ENCODE measurements at regions not wholly inside any gene's neighbourhood (a gene's known extent, or its start where the extent isn't known, plus 50 kb on each side); places are given as distances from the start of the nearest gene placed in this dataset.

DNA sequence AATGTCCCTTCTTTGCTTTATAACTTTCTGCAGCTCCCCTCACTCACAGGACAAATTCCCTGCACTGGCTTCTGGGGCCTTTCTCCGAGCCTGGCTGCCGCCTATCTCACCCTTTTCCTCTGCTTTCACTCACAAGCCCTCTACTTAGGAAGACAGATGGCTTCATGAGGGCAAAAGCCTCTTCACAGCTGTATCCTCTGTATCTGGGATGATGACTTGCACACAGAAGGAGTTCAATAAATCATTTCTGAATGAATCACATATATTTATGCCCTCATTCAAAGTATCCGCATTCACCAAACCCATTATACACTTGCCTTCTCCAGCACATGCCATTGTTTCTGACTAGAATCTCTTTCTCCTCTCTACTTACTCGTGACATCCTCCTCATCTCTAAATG is 159.0 kb upstream of the RIPOR2 start:
- peaks cover 6 to 38% (median 12%) of the 10 kb centered on the region in 4 experiments for H3K4me1 ChIP-seq (ENCODE audit: control extremely low read depth in 1 of 4, control insufficient read depth in 4 of 4, insufficient read depth in 4 of 4, low read length in 3 of 4)
- POLR2A ChIA-PET, result no interaction called here

DNA sequence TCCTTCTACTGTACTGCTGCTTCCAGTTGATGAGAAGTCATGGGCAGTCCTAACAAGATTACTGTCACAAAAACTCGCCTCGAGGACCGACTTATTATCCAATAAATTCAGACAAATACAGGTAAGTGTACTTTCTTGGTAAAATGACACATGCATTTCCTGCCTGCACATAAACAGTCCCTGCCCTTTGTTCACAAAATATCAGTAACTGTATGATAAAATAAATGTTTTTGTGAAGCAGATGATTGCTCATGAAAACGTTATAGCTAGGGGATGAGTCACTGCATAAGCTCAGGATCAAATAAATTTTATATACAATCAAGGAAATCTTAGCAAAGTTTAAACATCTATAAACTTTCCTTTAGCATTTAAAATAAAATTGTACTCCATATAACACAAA is 164.5 kb upstream of the RIPOR2 start:
- Histone ChIP-seq H3K27ac (ENCODE audit: insufficient read depth in 1 of 2, low read depth in 1 of 2, low read length in 2 of 2, poor library complexity in 1 of 2, severe bottlenecking in 2 of 2) (no peak overlapping the region), H3K4me1 (ENCODE audit: control extremely low read depth in 1 of 4, control insufficient read depth in 4 of 4, insufficient read depth in 4 of 4, low read length in 3 of 4) (peaks cover 0 to 6% (median under 1%) of the 10 kb centered on the region in 4 experiments), H3K9me3 (ENCODE audit: control extremely low read depth in 1 of 5, control insufficient read depth in 4 of 5, insufficient read depth in 2 of 5, low read depth in 1 of 5, low read length in 4 of 5) (no peaks in the 10 kb centered on the region), H3K27me3 (replicated peaks in 2 of 5; ENCODE audit: control insufficient read depth in 4 of 5, insufficient read depth in 5 of 5, low read length in 4 of 5) (no peaks in the 10 kb centered on the region), H3K4me3 (ENCODE audit: control insufficient read depth in 1 of 7, extremely low read depth in 1 of 7, insufficient read depth in 4 of 7, low read depth in 2 of 7, low read length in 6 of 7) (no peak overlapping the region), H3K36me3 (ENCODE audit: control insufficient read depth in 4 of 4, insufficient read depth in 4 of 4, low read length in 3 of 4) (peaks cover 6 to 65% (median 43%) of the 10 kb centered on the region in 4 experiments)
- CTCF ChIA-PET, result interaction anchor here (0.7 to 1.4 kb wide), 2 partner anchors 13 to 28 kb away, joined by 3 to 4 read pairs; no protein-coding TSS in a partner anchor
- no peak for DNase-seq
- POLR2A ChIA-PET, result no interaction called here
- WGBS (ENCODE audit: insufficient coverage), result no CpG with 5 or more reads among the region's 4 CpGs

More for the DNA sequence above, 159.0 kb upstream of the RIPOR2 start:
- Histone ChIP-seq H3K27me3 (replicated peaks in 2 of 5; ENCODE audit: control insufficient read depth in 4 of 5, insufficient read depth in 5 of 5, low read length in 4 of 5) (no peaks in the 10 kb centered on the region), H3K36me3 (ENCODE audit: control insufficient read depth in 4 of 4, insufficient read depth in 4 of 4, low read length in 3 of 4) (peaks cover 12 to 70% (median 53%) of the 10 kb centered on the region in 4 experiments), H3K9me3 (ENCODE audit: control extremely low read depth in 1 of 5, control insufficient read depth in 4 of 5, insufficient read depth in 2 of 5, low read depth in 1 of 5, low read length in 4 of 5) (no peaks in the 10 kb centered on the region), H3K27ac (ENCODE audit: insufficient read depth in 1 of 2, low read depth in 1 of 2, low read length in 2 of 2, poor library complexity in 1 of 2, severe bottlenecking in 2 of 2) (no peak overlapping the region), H3K4me3 (ENCODE audit: control insufficient read depth in 1 of 7, extremely low read depth in 1 of 7, insufficient read depth in 4 of 7, low read depth in 2 of 7, low read length in 6 of 7) (peak overlapping the region in 1 of 7 experiments; percentile 14)
- CTCF ChIA-PET, result interaction anchor here (0.8 to 1.6 kb wide), 6 partner anchors 14 to 103 kb away, joined by 3 to 5 read pairs (median 3); no protein-coding TSS in a partner anchor
- peak; percentile 57 to 95 (median 93) for DNase-seq
- WGBS (ENCODE audit: insufficient coverage), result 13% methylated on average over 3 of the region's 4 CpGs

GRCh38 chr6:25103603-25104002 is 167.8 kb upstream of the RIPOR2 start:
- Histone ChIP-seq H3K36me3 (ENCODE audit: control insufficient read depth in 4 of 4, insufficient read depth in 4 of 4, low read length in 3 of 4) (peaks cover 27 to 76% (median 55%) of the 10 kb centered on the region in 4 experiments), H3K9me3 (ENCODE audit: control extremely low read depth in 1 of 5, control insufficient read depth in 4 of 5, insufficient read depth in 2 of 5, low read depth in 1 of 5, low read length in 4 of 5) (no peaks in the 10 kb centered on the region), H3K27ac (ENCODE audit: insufficient read depth in 1 of 2, low read depth in 1 of 2, low read length in 2 of 2, poor library complexity in 1 of 2, severe bottlenecking in 2 of 2) (no peak overlapping the region), H3K4me1 (ENCODE audit: control extremely low read depth in 1 of 4, control insufficient read depth in 4 of 4, insufficient read depth in 4 of 4, low read length in 3 of 4) (no peaks in the 10 kb centered on the region), H3K4me3 (ENCODE audit: control insufficient read depth in 1 of 7, extremely low read depth in 1 of 7, insufficient read depth in 4 of 7, low read depth in 2 of 7, low read length in 6 of 7) (no peak overlapping the region), H3K27me3 (replicated peaks in 2 of 5; ENCODE audit: control insufficient read depth in 4 of 5, insufficient read depth in 5 of 5, low read length in 4 of 5) (no peaks in the 10 kb centered on the region)
- DNase-seq, result no peak
- POLR2A ChIA-PET, result no interaction called here
- WGBS (ENCODE audit: insufficient coverage), result 94% methylated on average over 3 of the region's 3 CpGs
- CTCF ChIA-PET, result no interaction called here

DNA sequence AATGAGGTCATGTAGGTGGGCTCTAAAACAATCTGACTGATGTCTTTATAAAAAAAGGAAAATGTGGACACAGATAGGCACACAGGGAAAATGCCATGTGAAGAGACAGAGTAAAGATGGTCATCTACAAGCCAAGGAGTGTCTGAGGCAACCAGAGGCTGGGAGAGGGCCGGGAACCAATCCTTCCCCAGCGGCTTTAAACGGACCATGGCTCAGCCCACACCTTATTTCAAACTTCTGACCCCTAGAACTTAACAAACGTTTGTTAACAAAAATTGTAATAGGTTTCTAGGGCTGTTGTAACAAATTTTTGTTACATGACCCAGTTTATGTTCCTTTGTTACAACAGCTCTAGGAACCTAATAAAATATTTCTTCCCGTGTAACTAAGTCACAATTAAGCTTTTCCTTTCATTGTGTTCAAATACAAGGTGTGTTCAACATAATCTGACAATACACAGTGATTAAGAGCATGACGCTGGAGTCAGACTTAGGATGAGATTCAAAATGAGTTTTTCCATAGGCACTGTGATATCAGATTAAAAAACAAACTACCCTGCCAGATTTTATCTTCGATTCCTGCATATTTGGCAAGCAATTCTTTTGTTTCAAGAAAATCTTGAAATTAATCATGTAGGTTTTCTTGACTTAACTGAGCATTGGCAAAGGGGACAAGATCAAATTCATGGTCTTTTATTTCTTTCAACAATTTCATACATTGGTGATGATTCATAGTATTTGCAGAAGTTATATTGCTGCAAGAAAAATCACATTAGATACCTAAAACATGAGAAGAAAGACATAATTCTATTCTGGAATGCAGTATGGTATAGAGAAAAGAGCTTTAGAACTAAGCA is 169.5 kb upstream of the RIPOR2 start:
- no peak for DNase-seq
- 100% methylated on average over 1 of the region's 7 CpGs for WGBS (ENCODE audit: insufficient coverage)
- Histone ChIP-seq H3K4me1 (ENCODE audit: control extremely low read depth in 1 of 4, control insufficient read depth in 4 of 4, insufficient read depth in 4 of 4, low read length in 3 of 4) (no peaks in the 10 kb centered on the region), H3K4me3 (ENCODE audit: control insufficient read depth in 1 of 7, extremely low read depth in 1 of 7, insufficient read depth in 4 of 7, low read depth in 2 of 7, low read length in 6 of 7) (no peak overlapping the region), H3K27ac (ENCODE audit: insufficient read depth in 1 of 2, low read depth in 1 of 2, low read length in 2 of 2, poor library complexity in 1 of 2, severe bottlenecking in 2 of 2) (no peak overlapping the region), H3K36me3 (ENCODE audit: control insufficient read depth in 4 of 4, insufficient read depth in 4 of 4, low read length in 3 of 4) (peaks cover 36 to 81% (median 60%) of the 10 kb centered on the region in 4 experiments), H3K27me3 (replicated peaks in 2 of 5; ENCODE audit: control insufficient read depth in 4 of 5, insufficient read depth in 5 of 5, low read length in 4 of 5) (no peaks in the 10 kb centered on the region), H3K9me3 (ENCODE audit: control extremely low read depth in 1 of 5, control insufficient read depth in 4 of 5, insufficient read depth in 2 of 5, low read depth in 1 of 5, low read length in 4 of 5) (peaks cover 0 to 1% (median 0%) of the 10 kb centered on the region in 5 experiments)
- ChIA-PET POLR2A (interaction anchor here (1.2 kb wide), 1 partner anchor 33 kb away, joined by 3 read pairs; no protein-coding TSS in a partner anchor), CTCF (interaction anchor here (1.8 kb wide), 1 partner anchor 16 kb away, joined by 5 read pairs; no protein-coding TSS in a partner anchor)

GRCh38 chr6:25107218-25107617 is 171.5 kb upstream of the RIPOR2 start:
- ChIA-PET POLR2A (interaction anchor here (1.0 kb wide), 1 partner anchor 72 kb away, joined by 3 read pairs; no protein-coding TSS in a partner anchor), CTCF (no interaction called here)
- WGBS (ENCODE audit: insufficient coverage), result 100% methylated on average over 1 of the region's 2 CpGs

GRCh38 chr6:25111782-25112181 is 167.4 kb upstream of the CARMIL1 start:
- no peak for DNase-seq
- no CpG with 5 or more reads among the region's 1 CpG for WGBS (ENCODE audit: insufficient coverage)
- Histone ChIP-seq H3K4me3 (ENCODE audit: control insufficient read depth in 1 of 7, extremely low read depth in 1 of 7, insufficient read depth in 4 of 7, low read depth in 2 of 7, low read length in 6 of 7) (no peak overlapping the region), H3K27me3 (replicated peaks in 2 of 5; ENCODE audit: control insufficient read depth in 4 of 5, insufficient read depth in 5 of 5, low read length in 4 of 5) (no peaks in the 10 kb centered on the region), H3K4me1 (ENCODE audit: control extremely low read depth in 1 of 4, control insufficient read depth in 4 of 4, insufficient read depth in 4 of 4, low read length in 3 of 4) (peaks cover 0 to 7% (median 0%) of the 10 kb centered on the region in 4 experiments), H3K36me3 (ENCODE audit: control insufficient read depth in 4 of 4, insufficient read depth in 4 of 4, low read length in 3 of 4) (peaks cover 37 to 88% (median 72%) of the 10 kb centered on the region in 4 experiments), H3K27ac (ENCODE audit: insufficient read depth in 1 of 2, low read depth in 1 of 2, low read length in 2 of 2, poor library complexity in 1 of 2, severe bottlenecking in 2 of 2) (no peak overlapping the region), H3K9me3 (ENCODE audit: control extremely low read depth in 1 of 5, control insufficient read depth in 4 of 5, insufficient read depth in 2 of 5, low read depth in 1 of 5, low read length in 4 of 5) (peaks cover 0 to 1% (median 0%) of the 10 kb centered on the region in 5 experiments)
- POLR2A ChIA-PET, result no interaction called here
- CTCF ChIA-PET, result interaction anchor here (1.0 kb wide), 1 partner anchor 12 kb away, joined by 4 read pairs; no protein-coding TSS in a partner anchor

More at GRCh38 chr6:25107218-25107617, 171.5 kb upstream of the RIPOR2 start:
- Histone ChIP-seq H3K27me3 (replicated peaks in 2 of 5; ENCODE audit: control insufficient read depth in 4 of 5, insufficient read depth in 5 of 5, low read length in 4 of 5) (no peaks in the 10 kb centered on the region), H3K27ac (ENCODE audit: insufficient read depth in 1 of 2, low read depth in 1 of 2, low read length in 2 of 2, poor library complexity in 1 of 2, severe bottlenecking in 2 of 2) (no peak overlapping the region), H3K4me1 (ENCODE audit: control extremely low read depth in 1 of 4, control insufficient read depth in 4 of 4, insufficient read depth in 4 of 4, low read length in 3 of 4) (peaks cover 0 to 3% (median 0%) of the 10 kb centered on the region in 4 experiments), H3K9me3 (ENCODE audit: control extremely low read depth in 1 of 5, control insufficient read depth in 4 of 5, insufficient read depth in 2 of 5, low read depth in 1 of 5, low read length in 4 of 5) (peaks cover 0 to 1% (median 0%) of the 10 kb centered on the region in 5 experiments), H3K4me3 (ENCODE audit: control insufficient read depth in 1 of 7, extremely low read depth in 1 of 7, insufficient read depth in 4 of 7, low read depth in 2 of 7, low read length in 6 of 7) (no peak overlapping the region), H3K36me3 (ENCODE audit: control insufficient read depth in 4 of 4, insufficient read depth in 4 of 4, low read length in 3 of 4) (peaks cover 49 to 90% (median 65%) of the 10 kb centered on the region in 4 experiments)
- no peak for DNase-seq

Data from common myeloid progenitor, CD34-positive (primary cell).